ENCODE measurements at regions not wholly inside any gene's neighbourhood (a gene's known extent, or its start where the extent isn't known, plus 50 kb on each side); places are given as distances from the start of the nearest gene placed in this dataset.

DNA sequence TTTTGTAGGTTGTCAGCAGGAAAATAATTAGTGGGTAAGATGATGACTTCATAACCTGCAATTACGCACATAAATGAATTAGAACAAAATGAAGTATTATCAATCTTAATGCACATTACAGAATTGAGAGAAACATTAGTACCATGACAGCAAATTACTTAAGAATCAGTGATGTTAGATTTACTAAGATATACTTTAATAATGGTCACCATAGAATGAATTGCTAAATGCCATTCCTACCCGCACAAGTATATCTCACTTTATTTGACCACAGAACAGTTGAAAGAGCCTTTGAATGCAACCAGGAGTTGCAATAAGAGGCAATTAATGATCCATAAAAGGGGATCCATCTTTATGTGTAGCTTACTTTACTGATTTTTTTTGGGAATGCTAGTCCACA is 816.4 kb upstream of the AGA start:
- Mint-ChIP-seq H3K27ac (ENCODE audit: low read depth) (no peak overlapping the region), H3K4me3 (no peak overlapping the region), H3K36me3 (ENCODE audit: insufficient read depth) (no peaks in the 10 kb centered on the region), H3K4me1 (no peaks in the 10 kb centered on the region), H3K9me3 (peaks cover 30% of the 10 kb centered on the region), H3K27me3 (no peaks in the 10 kb centered on the region)
- DNase-seq (ENCODE audit: low spot score in 2 of 2) (no peak), ATAC-seq (replicated peaks; ENCODE audit: extremely low read depth, poor library complexity, severe bottlenecking) (no peak)

DNA sequence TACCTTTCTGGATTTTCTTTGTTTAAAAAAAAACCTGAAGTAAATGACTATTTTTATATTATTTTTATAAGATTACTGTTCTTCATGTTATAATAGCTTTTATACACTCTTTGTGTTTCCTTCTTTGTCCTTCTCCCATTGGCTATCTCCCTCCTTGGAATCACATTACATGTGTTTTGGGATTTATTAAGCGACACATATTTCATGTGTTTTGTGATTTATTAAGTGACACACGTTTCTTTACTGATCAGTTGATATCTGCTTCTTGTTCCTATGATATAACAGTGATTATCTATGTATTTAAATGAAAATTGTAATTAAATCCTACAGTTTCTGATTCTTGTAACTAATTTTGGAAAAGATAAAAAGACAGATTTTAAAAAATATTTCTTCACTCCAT is 817.3 kb upstream of the AGA start:
- Mint-ChIP-seq H3K27me3 (no peaks in the 10 kb centered on the region), H3K4me3 (no peak overlapping the region), H3K4me1 (no peaks in the 10 kb centered on the region), H3K27ac (ENCODE audit: low read depth) (no peak overlapping the region), H3K9me3 (peaks cover 30% of the 10 kb centered on the region), H3K36me3 (ENCODE audit: insufficient read depth) (no peaks in the 10 kb centered on the region)
- DNase-seq (ENCODE audit: low spot score in 2 of 2) (no peak), ATAC-seq (replicated peaks; ENCODE audit: extremely low read depth, poor library complexity, severe bottlenecking) (no peak)

DNA sequence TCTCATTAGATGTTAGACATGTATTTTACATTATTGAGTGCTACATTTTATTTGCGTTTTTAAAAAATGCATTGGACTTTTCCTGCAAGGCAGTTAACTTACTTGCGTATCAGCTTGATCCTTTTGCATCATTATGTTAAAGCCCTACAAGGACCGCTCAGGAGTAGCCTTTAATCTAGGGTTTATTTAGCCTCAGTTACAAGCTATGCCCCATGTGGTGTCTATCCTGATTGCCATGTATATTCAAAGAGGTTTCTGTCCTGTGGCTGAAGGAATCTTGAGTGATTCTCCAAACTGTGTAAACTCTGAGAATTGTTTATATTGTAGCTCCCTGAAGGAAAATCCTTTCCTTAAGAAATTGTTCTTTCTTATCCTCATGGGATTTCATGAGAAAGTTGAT is 821.8 kb upstream of the AGA start:
- ATAC-seq (replicated peaks; ENCODE audit: extremely low read depth, poor library complexity, severe bottlenecking) (no peak), DNase-seq (ENCODE audit: low spot score in 2 of 2) (no peak)
- H3K4me1 Mint-ChIP-seq: no peaks in the 10 kb centered on the region
- H3K27me3 Mint-ChIP-seq: no peaks in the 10 kb centered on the region
- H3K36me3 Mint-ChIP-seq (ENCODE audit: insufficient read depth): no peaks in the 10 kb centered on the region
- H3K4me3 Mint-ChIP-seq: no peak overlapping the region
- no peak overlapping the region for H3K27ac Mint-ChIP-seq (ENCODE audit: low read depth)
- peaks cover 30% of the 10 kb centered on the region for H3K9me3 Mint-ChIP-seq

DNA sequence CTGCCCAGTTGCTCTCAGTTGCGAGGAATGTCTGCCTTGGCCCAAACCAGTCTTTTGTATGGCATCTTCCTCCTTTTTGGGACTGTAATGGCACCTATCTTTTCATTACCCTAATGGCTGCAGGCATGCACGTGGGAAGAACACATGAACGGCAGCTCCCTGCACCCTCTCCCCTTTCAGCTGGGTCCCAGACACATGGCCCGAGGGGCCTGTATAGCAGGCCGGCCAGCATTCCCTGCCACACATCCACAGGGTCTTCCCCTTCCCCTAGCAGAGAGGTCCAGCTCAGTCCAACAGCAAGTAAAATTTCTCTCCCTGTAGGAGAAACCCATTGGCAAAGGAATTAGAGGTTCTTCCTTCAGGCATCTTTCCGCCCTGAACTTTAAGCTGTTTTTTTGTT is 829.1 kb upstream of the AGA start:
- Mint-ChIP-seq H3K27ac (ENCODE audit: low read depth) (no peak overlapping the region), H3K27me3 (no peaks in the 10 kb centered on the region), H3K9me3 (peaks cover 12% of the 10 kb centered on the region), H3K4me1 (no peaks in the 10 kb centered on the region), H3K4me3 (no peak overlapping the region), H3K36me3 (ENCODE audit: insufficient read depth) (no peaks in the 10 kb centered on the region)
- ATAC-seq (replicated peaks; ENCODE audit: extremely low read depth, poor library complexity, severe bottlenecking) (no peak), DNase-seq (ENCODE audit: low spot score in 2 of 2) (no peak)

DNA sequence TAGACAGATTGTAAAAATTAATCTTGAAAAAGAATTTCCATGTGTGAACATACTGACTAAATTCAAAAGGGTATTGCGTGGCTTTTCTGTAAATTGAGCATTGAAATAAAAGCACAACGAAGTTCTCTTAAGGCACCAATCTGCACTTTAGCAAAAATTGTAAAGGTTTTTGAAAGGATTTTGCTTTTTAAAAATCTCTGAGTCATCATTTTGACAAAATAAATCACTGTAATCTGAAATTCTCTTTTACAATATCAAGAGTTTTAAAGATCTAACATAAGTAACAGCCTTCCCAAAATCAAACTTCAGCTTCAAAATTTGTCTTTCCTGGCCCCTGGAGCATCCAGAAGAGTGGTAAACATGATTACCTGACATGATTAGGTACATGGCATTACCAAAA is 830.9 kb upstream of the AGA start:
- DNase-seq (ENCODE audit: low spot score in 2 of 2) (no peak), ATAC-seq (replicated peaks; ENCODE audit: extremely low read depth, poor library complexity, severe bottlenecking) (no peak)
- Mint-ChIP-seq H3K36me3 (ENCODE audit: insufficient read depth) (no peaks in the 10 kb centered on the region), H3K9me3 (peaks cover 8% of the 10 kb centered on the region), H3K27me3 (no peaks in the 10 kb centered on the region), H3K27ac (ENCODE audit: low read depth) (no peak overlapping the region), H3K4me3 (no peak overlapping the region), H3K4me1 (no peaks in the 10 kb centered on the region)

DNA sequence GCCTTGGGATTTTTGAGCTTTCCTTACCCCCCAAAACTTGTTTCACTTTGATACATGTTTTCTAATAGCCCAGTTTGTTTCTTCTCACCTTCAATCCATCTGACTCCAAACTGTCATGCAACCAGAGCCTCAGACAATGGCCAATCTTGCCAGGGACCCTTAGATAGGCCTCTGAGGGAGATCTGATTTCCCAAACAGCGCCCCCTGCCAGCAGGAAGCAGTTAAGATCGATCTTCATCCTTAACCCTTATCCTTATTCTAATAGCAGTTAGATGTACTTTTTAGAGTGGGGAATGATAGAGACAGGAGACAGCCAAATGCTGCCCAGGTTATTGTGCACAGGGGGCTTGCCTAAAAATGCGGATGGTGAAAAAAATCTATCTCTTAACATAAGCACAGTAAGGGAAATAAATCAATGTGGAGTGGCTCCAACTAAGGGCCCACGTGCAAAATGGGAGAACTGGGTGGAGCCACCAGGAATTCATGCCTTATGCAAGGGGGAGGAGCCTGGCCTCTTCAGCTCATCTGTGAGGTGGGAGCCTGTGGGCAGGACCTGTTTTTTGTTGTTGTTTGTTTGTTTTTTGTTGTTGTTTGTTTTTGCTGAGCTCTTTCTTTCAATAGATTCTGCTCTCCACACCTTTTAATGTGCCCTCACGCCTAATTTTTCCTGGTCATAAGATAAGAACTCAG is 833.6 kb upstream of the AGA start:
- Mint-ChIP-seq H3K4me1 (no peaks in the 10 kb centered on the region), H3K36me3 (ENCODE audit: insufficient read depth) (no peaks in the 10 kb centered on the region), H3K27me3 (no peaks in the 10 kb centered on the region), H3K4me3 (no peak overlapping the region), H3K9me3 (peaks cover 21% of the 10 kb centered on the region), H3K27ac (ENCODE audit: low read depth) (no peak overlapping the region)
- ATAC-seq (replicated peaks; ENCODE audit: extremely low read depth, poor library complexity, severe bottlenecking): no peak
- DNase-seq (ENCODE audit: low spot score in 2 of 2): no peak

DNA sequence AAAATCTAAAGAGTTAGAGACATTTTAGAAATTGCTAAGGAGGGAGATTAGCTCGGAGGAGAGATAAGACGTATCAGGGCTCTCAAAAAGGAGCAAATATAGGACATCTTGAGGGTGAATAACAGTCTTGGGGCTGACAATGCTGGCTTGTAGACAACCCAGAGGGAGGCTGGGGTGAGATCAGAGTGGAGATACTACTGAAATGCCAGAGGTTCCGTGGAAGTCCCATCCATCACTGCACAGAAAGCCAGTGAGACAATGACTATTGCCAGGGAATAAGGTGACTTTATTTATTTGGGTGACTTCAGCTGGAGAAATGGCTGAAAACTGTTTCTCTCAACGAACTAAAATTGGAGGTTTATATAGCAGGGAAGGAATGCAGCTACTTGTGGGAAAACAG is 838.1 kb upstream of the AGA start:
- H3K27me3 Mint-ChIP-seq: no peaks in the 10 kb centered on the region
- H3K27ac Mint-ChIP-seq (ENCODE audit: low read depth): no peak overlapping the region
- ATAC-seq (replicated peaks; ENCODE audit: extremely low read depth, poor library complexity, severe bottlenecking): no peak

DNA sequence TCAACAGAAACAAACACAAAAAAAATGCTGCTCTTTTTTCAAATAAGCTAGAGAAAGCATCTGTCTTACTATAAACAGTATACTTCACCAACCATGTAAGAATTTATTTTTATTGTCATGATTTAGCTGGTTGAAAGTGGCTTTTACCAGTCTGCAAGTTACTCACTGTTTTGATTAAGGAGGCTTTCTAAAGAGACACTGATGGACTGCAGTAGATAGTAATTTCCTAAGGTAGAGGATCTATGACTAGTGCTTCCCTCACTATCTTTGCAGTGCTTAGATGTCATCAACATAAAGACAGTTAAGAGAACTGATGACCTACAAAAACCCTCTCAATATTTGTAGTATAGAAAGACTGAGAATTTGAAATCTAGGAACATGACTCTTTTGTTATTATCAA is 846.2 kb upstream of the AGA start:
- no peaks in the 10 kb centered on the region for H3K27me3 Mint-ChIP-seq
- no peaks in the 10 kb centered on the region for H3K4me1 Mint-ChIP-seq
- H3K4me3 Mint-ChIP-seq: no peak overlapping the region
- no peaks in the 10 kb centered on the region for H3K36me3 Mint-ChIP-seq (ENCODE audit: insufficient read depth)
- peaks cover 17% of the 10 kb centered on the region for H3K9me3 Mint-ChIP-seq
- H3K27ac Mint-ChIP-seq (ENCODE audit: low read depth): no peak overlapping the region
- DNase-seq (ENCODE audit: low spot score in 2 of 2) (no peak), ATAC-seq (replicated peaks; ENCODE audit: extremely low read depth, poor library complexity, severe bottlenecking) (no peak)

More for the DNA sequence above, 838.1 kb upstream of the AGA start:
- Mint-ChIP-seq H3K36me3 (ENCODE audit: insufficient read depth) (no peaks in the 10 kb centered on the region), H3K4me3 (no peak overlapping the region), H3K4me1 (no peaks in the 10 kb centered on the region), H3K9me3 (peaks cover 19% of the 10 kb centered on the region)
- DNase-seq (ENCODE audit: low spot score in 2 of 2): no peak

DNA sequence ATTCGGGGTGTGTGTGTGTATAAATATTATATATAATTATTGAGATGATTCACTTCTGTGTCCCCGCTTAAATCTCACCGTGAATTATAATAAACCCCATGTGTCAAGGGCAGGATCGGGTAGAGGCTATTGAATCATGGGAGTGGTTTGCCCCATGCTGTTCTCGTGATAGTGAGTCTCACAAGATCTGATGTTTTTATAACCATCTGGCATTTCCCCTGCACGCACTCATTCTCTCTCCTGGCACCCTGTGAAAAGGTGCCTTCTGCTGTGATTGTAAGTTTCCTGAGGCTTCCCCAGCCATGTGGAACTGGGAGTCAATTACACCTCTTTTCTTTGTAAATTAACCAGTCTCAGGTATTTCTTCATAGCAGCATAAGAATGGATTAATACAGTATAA is 851.4 kb upstream of the AGA start:
- DNase-seq (ENCODE audit: low spot score in 2 of 2) (no peak), ATAC-seq (replicated peaks; ENCODE audit: extremely low read depth, poor library complexity, severe bottlenecking) (no peak)
- Mint-ChIP-seq H3K36me3 (ENCODE audit: insufficient read depth) (no peaks in the 10 kb centered on the region), H3K27ac (ENCODE audit: low read depth) (no peak overlapping the region), H3K4me1 (no peaks in the 10 kb centered on the region), H3K9me3 (peaks cover 16% of the 10 kb centered on the region), H3K4me3 (no peak overlapping the region), H3K27me3 (no peaks in the 10 kb centered on the region)

DNA sequence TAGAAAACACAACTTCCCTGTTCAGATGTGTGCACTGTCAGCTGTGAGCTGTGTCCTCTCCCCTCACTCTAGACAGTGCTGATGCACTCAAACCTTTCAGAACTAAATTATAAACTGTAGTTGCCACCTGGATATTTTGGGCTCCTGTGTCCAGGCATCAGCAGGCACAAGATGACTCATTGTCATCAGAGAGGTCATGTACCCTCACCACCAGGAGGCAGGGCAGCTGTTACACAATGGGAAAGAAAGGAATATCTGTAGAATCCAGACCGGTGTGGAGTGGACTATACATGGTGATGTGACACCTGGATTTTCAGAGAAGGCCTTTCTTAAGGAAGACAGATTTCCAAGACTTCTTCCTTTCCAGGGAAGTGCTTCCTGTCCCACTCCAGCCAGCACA is 854.4 kb upstream of the AGA start:
- no peak for DNase-seq (ENCODE audit: low spot score in 2 of 2)
- H3K27me3 Mint-ChIP-seq: no peaks in the 10 kb centered on the region
- no peak for ATAC-seq (replicated peaks; ENCODE audit: extremely low read depth, poor library complexity, severe bottlenecking)
- peaks cover 11% of the 10 kb centered on the region for H3K9me3 Mint-ChIP-seq
- no peaks in the 10 kb centered on the region for H3K36me3 Mint-ChIP-seq (ENCODE audit: insufficient read depth)
- H3K4me1 Mint-ChIP-seq: no peaks in the 10 kb centered on the region
- H3K27ac Mint-ChIP-seq (ENCODE audit: low read depth): no peak overlapping the region
- no peak overlapping the region for H3K4me3 Mint-ChIP-seq

DNA sequence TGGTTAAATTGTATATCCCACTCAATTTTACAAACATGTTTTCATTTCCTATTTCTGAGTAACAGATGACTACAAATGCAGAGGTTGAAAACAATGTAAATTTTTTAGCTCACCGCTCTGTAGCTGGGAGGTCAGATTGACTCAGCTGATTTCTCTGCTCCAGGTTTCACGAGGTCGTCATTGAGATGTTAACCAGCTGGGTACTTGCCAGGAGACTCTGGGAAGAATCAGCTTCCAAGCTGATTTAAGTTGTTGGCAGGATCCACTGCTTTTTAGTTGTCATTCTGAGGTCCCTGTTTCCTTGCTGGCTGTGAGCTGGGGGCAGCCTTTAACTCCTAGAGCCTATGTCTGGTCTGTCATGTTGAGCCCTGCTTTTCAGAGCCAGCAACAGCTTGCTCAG is 864.3 kb upstream of the AGA start:
- ATAC-seq (replicated peaks; ENCODE audit: extremely low read depth, poor library complexity, severe bottlenecking) (no peak), DNase-seq (ENCODE audit: low spot score in 2 of 2) (no peak)
- Mint-ChIP-seq H3K9me3 (peaks cover 7% of the 10 kb centered on the region), H3K4me3 (no peak overlapping the region), H3K27ac (ENCODE audit: low read depth) (no peak overlapping the region), H3K27me3 (no peaks in the 10 kb centered on the region), H3K4me1 (no peaks in the 10 kb centered on the region), H3K36me3 (ENCODE audit: insufficient read depth) (no peaks in the 10 kb centered on the region)

DNA sequence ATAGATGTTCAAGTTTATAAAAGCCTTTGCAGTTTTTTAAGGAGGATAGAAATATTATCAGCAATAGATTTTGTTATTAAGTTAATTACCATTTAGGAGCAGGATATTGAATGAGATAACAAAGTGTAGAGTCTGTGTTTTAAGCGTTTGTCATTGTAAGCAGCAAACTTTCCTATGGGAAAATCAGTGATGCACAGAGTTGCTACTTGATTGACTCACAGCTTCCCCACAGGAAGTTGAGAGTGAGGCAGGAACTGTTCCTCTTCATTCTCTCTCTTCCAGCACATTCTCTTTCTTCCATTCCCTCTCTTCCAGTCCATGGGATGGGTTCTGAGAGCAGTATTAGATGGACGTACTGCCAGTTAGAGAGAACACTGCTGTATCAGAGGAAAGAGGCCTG is 867.7 kb upstream of the AGA start:
- Mint-ChIP-seq H3K9me3 (peaks cover 7% of the 10 kb centered on the region), H3K27ac (ENCODE audit: low read depth) (no peak overlapping the region), H3K4me3 (no peak overlapping the region), H3K4me1 (no peaks in the 10 kb centered on the region), H3K36me3 (ENCODE audit: insufficient read depth) (no peaks in the 10 kb centered on the region), H3K27me3 (no peaks in the 10 kb centered on the region)
- no peak for DNase-seq (ENCODE audit: low spot score in 2 of 2)
- no peak for ATAC-seq (replicated peaks; ENCODE audit: extremely low read depth, poor library complexity, severe bottlenecking)

DNA sequence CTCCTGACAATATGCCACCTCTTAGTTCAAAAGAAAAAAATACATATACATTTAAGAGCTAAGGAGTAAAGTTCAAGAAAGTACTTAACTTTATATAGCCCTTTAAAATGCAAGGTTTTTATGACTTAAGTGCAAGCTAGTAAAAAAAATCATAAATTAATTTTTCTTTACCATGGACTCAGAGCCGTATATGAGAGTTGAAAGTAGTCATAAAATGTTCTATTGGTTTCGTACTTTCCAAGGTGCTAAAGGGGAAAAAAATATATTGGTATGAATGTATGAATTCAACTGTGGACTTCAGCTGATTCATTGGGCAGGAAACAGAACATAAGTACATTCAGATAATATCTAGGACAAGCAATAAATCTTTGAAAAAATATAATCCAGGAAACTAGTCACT is 869.8 kb upstream of the AGA start:
- Mint-ChIP-seq H3K4me1 (no peaks in the 10 kb centered on the region), H3K27ac (ENCODE audit: low read depth) (no peak overlapping the region), H3K27me3 (no peaks in the 10 kb centered on the region), H3K9me3 (peaks cover 10% of the 10 kb centered on the region), H3K4me3 (no peak overlapping the region), H3K36me3 (ENCODE audit: insufficient read depth) (no peaks in the 10 kb centered on the region)
- DNase-seq (ENCODE audit: low spot score in 2 of 2) (no peak), ATAC-seq (replicated peaks; ENCODE audit: extremely low read depth, poor library complexity, severe bottlenecking) (no peak)

DNA sequence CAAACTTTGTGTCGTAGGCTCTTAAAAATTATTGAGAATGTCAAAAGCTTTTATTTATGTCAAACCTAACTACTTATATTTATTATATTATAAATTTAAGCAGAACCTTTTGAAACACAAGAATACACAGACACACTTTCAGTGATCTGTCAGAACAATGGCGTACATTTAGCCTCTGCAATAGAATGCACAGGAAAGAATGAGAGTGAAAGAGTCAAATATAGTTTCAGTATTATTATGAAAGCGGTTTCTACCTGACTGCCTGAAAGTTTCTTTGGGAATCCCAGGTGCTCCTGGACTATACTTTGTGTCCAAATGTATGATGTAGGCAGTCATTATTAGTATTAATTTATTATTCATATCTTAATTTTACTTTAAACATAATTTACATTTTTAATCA is 872.0 kb upstream of the AGA start:
- Mint-ChIP-seq H3K4me3 (no peak overlapping the region), H3K27ac (ENCODE audit: low read depth) (no peak overlapping the region), H3K4me1 (no peaks in the 10 kb centered on the region), H3K27me3 (no peaks in the 10 kb centered on the region), H3K36me3 (ENCODE audit: insufficient read depth) (no peaks in the 10 kb centered on the region), H3K9me3 (peaks cover 10% of the 10 kb centered on the region)
- no peak for ATAC-seq (replicated peaks; ENCODE audit: extremely low read depth, poor library complexity, severe bottlenecking)
- DNase-seq (ENCODE audit: low spot score in 2 of 2): no peak

Data from central memory CD8-positive, alpha-beta T cell (primary cell).